ENCODE measurements at regions not wholly inside any gene's neighbourhood (a gene's known extent, or its start where the extent isn't known, plus 50 kb on each side); places are given as distances from the start of the nearest gene placed in this dataset.

DNA sequence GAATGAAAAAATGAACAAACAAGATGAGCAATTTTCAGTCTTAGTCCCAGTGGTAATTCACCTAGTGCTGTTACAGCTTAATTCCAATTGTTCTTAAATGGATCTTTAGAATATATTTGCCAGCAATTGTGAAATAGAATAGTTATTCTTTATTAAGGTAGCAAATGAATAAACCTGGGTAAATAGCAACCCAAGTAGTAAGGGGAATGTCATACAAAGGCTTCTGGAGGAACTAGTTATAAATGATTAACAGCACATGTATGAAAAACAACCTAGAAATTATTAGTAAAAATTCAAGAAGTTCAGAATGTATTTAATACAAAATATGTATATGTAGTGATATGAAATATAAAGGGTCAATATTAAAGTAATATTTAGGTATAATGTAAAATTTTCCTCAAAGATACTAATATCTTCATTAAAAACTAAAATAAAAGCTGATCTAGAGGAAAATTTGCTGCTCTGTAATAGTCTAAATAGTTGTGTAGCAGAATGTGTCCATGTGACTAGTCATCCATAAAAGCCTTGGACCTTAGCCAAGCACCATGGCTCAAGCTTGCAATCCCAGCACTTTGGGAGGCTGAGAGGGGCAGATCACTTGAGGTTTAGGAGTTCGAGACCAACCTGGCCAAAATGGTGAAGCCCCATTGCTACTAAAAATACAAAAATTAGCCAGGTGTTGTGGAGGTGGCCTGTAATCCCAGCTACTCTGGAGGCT, 535.9 kb upstream of the ATXN8OS start (continued):
- TF ChIP-seq, protein P1, sequence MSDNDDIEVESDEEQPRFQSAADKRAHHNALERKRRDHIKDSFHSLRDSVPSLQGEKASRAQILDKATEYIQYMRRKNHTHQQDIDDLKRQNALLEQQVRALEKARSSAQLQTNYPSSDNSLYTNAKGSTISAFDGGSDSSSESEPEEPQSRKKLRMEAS (IDR thresholded peaks at IDR 0.05): no peak

DNA sequence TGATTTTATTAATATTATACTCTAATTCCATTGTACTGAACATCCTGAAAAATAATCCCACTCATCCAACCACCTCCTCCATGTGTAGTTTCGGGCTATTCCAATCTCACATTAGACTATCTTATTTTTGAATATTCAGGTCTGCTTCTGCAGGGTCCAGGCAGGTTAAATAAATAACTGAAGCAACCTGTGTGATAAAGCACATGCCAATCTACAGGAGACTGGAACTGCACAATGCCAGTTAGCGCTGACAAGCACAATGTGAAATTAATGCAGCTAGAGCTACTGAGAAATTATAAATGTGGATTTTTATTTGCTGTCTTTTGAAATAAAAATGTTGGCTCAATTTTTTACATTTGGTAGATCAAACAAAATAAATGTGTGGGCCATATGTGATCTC, 540.1 kb upstream of the ATXN8OS start:
- H3K4me3 ChIP-seq (ENCODE audit: low read depth in 1 of 3, low read length in 3 of 3): no peak overlapping the region
- H3K4me1 ChIP-seq (ENCODE audit: control insufficient read depth in 4 of 4, insufficient read depth in 4 of 4, low read length in 3 of 4): no peaks in the 10 kb centered on the region
- H3K9me3 ChIP-seq (ENCODE audit: control insufficient read depth in 4 of 4, low read length in 3 of 4): no peaks in the 10 kb centered on the region
- DNase-seq (ENCODE audit: low spot score): no peak
- H3K36me3 ChIP-seq (ENCODE audit: control insufficient read depth in 4 of 4, insufficient read depth in 3 of 4, low read depth in 1 of 4, low read length in 3 of 4): no peaks in the 10 kb centered on the region
- TF ChIP-seq FOXA2 (IDR thresholded peaks at IDR 0.05): no peak
- no peak for TF ChIP-seq TAF1 (conservative IDR thresholded peaks at IDR 0.05)
- TF ChIP-seq EGR1 (IDR thresholded peaks at IDR 0.05; ENCODE audit: low read depth in 2 of 2): no peak
- no peak for TF ChIP-seq YY1 (IDR thresholded peaks at IDR 0.05)
- TF ChIP-seq HNF4A (conservative IDR thresholded peaks at IDR 0.05): no peak
- no peak for TF ChIP-seq FOXA1 (IDR thresholded peaks at IDR 0.05)
- no peak for TF ChIP-seq JUND (IDR thresholded peaks at IDR 0.05)
- TF ChIP-seq, protein P1 (IDR thresholded peaks at IDR 0.05): no peak
- no peak for TF ChIP-seq RAD21 (IDR thresholded peaks at IDR 0.05)
- TF ChIP-seq RXRA (IDR thresholded peaks at IDR 0.05): no peak
- TF ChIP-seq, protein P2, sequence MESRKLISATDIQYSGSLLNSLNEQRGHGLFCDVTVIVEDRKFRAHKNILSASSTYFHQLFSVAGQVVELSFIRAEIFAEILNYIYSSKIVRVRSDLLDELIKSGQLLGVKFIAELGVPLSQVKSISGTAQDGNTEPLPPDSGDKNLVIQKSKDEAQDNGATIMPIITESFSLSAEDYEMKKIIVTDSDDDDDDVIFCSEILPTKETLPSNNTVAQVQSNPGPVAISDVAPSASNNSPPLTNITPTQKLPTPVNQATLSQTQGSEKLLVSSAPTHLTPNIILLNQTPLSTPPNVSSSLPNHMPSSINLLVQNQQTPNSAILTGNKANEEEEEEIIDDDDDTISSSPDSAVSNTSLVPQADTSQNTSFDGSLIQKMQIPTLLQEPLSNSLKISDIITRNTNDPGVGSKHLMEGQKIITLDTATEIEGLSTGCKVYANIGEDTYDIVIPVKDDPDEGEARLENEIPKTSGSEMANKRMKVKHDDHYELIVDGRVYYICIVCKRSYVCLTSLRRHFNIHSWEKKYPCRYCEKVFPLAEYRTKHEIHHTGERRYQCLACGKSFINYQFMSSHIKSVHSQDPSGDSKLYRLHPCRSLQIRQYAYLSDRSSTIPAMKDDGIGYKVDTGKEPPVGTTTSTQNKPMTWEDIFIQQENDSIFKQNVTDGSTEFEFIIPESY (IDR thresholded peaks at IDR 0.05): no peak
- TF ChIP-seq, protein P3, sequence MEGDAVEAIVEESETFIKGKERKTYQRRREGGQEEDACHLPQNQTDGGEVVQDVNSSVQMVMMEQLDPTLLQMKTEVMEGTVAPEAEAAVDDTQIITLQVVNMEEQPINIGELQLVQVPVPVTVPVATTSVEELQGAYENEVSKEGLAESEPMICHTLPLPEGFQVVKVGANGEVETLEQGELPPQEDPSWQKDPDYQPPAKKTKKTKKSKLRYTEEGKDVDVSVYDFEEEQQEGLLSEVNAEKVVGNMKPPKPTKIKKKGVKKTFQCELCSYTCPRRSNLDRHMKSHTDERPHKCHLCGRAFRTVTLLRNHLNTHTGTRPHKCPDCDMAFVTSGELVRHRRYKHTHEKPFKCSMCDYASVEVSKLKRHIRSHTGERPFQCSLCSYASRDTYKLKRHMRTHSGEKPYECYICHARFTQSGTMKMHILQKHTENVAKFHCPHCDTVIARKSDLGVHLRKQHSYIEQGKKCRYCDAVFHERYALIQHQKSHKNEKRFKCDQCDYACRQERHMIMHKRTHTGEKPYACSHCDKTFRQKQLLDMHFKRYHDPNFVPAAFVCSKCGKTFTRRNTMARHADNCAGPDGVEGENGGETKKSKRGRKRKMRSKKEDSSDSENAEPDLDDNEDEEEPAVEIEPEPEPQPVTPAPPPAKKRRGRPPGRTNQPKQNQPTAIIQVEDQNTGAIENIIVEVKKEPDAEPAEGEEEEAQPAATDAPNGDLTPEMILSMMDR (IDR thresholded peaks at IDR 0.05; ENCODE audit: low read depth, low read length, missing input control): no peak
- no peak for TF ChIP-seq GABPA (IDR thresholded peaks at IDR 0.05 in 1 of 2, conservative IDR thresholded peaks at IDR 0.05 in 1 of 2)
- no peak for TF ChIP-seq HNF4G (IDR thresholded peaks at IDR 0.05)
- no peak for TF ChIP-seq NR2F2 (IDR thresholded peaks at IDR 0.05)
- TF ChIP-seq SP1 (IDR thresholded peaks at IDR 0.05): no peak
- no peak overlapping the region for H3K27ac ChIP-seq (ENCODE audit: low read depth in 1 of 2, low read length in 2 of 2)
- 54% methylated on average over 2 of the region's 2 CpGs for WGBS
- H3K27me3 ChIP-seq (ENCODE audit: control insufficient read depth in 4 of 4, insufficient read depth in 4 of 4, low read length in 3 of 4): no peaks in the 10 kb centered on the region
- H3K9ac ChIP-seq (ENCODE audit: low read depth in 1 of 2, low read length in 2 of 2): no peak overlapping the region

DNA sequence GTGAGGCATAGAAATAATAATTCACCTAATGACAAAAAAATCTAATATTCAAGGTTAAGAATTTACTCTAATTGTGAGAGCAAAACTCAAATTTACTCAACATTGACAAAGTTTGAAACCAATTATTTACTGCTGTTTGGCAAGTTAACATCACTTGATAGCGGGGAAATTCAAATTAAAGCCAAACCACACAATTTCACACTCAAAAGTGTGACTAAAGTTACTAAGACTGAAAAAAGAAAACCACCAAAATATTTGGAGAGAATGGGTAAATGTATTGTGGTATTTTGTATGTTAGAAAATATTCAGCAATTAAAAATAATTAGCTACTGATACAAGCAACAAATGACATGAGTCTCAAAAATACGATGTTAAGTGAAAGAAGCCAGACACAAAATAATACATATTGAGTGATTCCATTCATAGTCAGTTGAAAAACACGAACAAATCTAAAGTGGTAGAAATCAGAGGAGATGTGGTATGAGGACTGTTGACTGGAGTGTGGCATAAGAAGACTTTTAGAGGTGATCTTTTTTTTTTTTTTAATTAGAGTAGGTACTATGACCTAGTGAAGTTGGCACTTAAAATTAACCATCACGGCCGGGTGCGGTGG, 541.4 kb upstream of the ATXN8OS start:
- H3K27me3 ChIP-seq (ENCODE audit: control insufficient read depth in 4 of 4, insufficient read depth in 4 of 4, low read length in 3 of 4): no peaks in the 10 kb centered on the region
- H3K27ac ChIP-seq (ENCODE audit: low read depth in 1 of 2, low read length in 2 of 2): no peak overlapping the region
- H3K4me1 ChIP-seq (ENCODE audit: control insufficient read depth in 4 of 4, insufficient read depth in 4 of 4, low read length in 3 of 4): no peaks in the 10 kb centered on the region
- no peaks in the 10 kb centered on the region for H3K9me3 ChIP-seq (ENCODE audit: control insufficient read depth in 4 of 4, low read length in 3 of 4)
- H3K4me3 ChIP-seq (ENCODE audit: low read depth in 1 of 3, low read length in 3 of 3): no peak overlapping the region
- no peak for TF ChIP-seq HNF4G (IDR thresholded peaks at IDR 0.05)
- TF ChIP-seq, protein P4, sequence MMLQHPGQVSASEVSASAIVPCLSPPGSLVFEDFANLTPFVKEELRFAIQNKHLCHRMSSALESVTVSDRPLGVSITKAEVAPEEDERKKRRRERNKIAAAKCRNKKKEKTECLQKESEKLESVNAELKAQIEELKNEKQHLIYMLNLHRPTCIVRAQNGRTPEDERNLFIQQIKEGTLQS (IDR thresholded peaks at IDR 0.05): no peak
- TF ChIP-seq, protein P1 (IDR thresholded peaks at IDR 0.05): no peak
- TF ChIP-seq, protein P3 (IDR thresholded peaks at IDR 0.05; ENCODE audit: low read depth, low read length, missing input control): no peak
- TF ChIP-seq YY1 (IDR thresholded peaks at IDR 0.05): no peak
- no peak for TF ChIP-seq RAD21 (IDR thresholded peaks at IDR 0.05)
- no peak for TF ChIP-seq TAF1 (conservative IDR thresholded peaks at IDR 0.05)
- no peak for TF ChIP-seq RXRA (IDR thresholded peaks at IDR 0.05)
- TF ChIP-seq, protein P2 (IDR thresholded peaks at IDR 0.05): no peak
- DNase-seq (ENCODE audit: low spot score): no peak
- WGBS: 94% methylated on average over 6 of the region's 6 CpGs
- H3K9ac ChIP-seq (ENCODE audit: low read depth in 1 of 2, low read length in 2 of 2): no peak overlapping the region
- H3K36me3 ChIP-seq (ENCODE audit: control insufficient read depth in 4 of 4, insufficient read depth in 3 of 4, low read depth in 1 of 4, low read length in 3 of 4): no peaks in the 10 kb centered on the region
